ENCODE measurements at regions not wholly inside any gene's neighbourhood (a gene's known extent, or its start where the extent isn't known, plus 50 kb on each side); places are given as distances from the start of the nearest gene placed in this dataset.

DNA sequence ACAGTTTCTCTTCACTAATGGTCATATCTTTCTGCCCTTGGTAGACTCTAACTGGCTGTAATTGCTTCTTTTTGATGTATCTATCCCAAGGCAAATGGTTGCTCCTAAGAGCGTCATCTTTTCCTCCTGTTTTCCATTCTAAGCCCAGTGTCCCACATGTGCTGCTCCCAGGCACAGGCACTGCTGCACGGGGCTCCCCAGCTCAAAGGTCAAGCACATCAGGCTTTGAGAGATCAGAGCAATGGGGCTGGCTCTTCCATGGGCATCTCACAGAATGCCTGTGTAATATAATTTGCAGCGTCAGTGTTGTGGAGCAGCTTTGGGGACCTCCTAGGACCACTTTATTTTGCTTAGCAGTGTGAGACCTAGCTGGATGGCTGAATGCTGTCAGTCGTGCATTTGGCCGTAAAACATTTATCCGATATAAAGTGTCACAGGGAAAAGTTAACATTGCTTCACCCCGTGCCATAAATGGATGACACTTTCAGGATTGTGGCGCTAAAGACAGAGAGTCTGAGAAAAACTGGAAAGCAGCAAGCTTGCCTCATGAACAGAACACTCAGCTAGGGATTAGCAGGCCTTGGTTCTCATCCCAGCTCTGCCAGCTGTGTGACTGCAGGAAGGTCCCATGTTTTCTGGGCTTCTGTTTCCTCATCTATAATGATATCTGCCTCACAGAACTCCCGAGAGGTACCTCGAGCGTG, 277.5 kb upstream of the TBL1XR1 start:
- in situ Hi-C loops (cut with MboI; ENCODE audit: low pct_unique_long_range_greater_than_20kb, low sequenced_read_pairs, unreplicated experiment) = no loop called here
- TF ChIP-seq, protein P1, sequence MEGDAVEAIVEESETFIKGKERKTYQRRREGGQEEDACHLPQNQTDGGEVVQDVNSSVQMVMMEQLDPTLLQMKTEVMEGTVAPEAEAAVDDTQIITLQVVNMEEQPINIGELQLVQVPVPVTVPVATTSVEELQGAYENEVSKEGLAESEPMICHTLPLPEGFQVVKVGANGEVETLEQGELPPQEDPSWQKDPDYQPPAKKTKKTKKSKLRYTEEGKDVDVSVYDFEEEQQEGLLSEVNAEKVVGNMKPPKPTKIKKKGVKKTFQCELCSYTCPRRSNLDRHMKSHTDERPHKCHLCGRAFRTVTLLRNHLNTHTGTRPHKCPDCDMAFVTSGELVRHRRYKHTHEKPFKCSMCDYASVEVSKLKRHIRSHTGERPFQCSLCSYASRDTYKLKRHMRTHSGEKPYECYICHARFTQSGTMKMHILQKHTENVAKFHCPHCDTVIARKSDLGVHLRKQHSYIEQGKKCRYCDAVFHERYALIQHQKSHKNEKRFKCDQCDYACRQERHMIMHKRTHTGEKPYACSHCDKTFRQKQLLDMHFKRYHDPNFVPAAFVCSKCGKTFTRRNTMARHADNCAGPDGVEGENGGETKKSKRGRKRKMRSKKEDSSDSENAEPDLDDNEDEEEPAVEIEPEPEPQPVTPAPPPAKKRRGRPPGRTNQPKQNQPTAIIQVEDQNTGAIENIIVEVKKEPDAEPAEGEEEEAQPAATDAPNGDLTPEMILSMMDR (IDR thresholded peaks at IDR 0.05; ENCODE audit: extremely low read depth, insufficient read depth, missing control alignments) = no peak
- no peak for DNase-seq (ENCODE audit: low spot score)

DNA sequence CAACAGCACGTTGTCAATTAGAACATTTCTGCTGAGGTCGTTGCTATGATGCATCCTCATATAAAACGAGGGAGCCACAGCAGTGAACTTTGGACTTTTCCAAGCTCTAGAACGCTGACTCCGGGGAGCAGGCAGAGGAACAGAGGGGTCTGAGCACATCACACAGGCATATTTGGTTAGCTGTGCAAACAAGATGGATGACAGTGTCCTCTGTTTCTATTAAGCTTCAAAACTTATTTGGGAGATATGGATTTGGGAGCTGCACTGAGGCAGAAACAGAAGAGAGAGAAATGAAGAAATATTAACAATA, 278.0 kb upstream of the TBL1XR1 start:
- DNase-seq (ENCODE audit: low spot score) = no peak
- TF ChIP-seq, protein P1 (IDR thresholded peaks at IDR 0.05; ENCODE audit: extremely low read depth, insufficient read depth, missing control alignments) = no peak

DNA sequence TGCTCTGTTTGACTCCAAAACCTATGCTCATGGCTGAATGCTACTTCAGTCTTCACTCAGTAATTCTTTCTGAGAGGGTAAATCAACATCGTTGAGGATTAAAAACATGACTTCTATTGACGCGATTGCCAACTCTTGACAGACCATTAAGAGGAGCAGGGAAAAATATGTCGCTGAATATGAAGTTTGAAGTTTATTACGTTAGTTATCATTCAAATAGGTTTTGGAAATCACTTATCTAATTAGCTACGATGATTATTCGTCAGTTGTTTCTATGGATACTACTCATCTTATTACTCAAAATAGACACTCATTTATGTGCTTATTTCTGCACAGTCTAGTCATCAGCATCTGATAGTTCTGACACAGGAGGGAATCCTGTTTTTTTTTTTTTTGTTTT, 279.2 kb upstream of the TBL1XR1 start:
- no peak for DNase-seq (ENCODE audit: low spot score)
- TF ChIP-seq, protein P1 (IDR thresholded peaks at IDR 0.05; ENCODE audit: extremely low read depth, insufficient read depth, missing control alignments) = no peak
- in situ Hi-C loops (cut with MboI; ENCODE audit: low pct_unique_long_range_greater_than_20kb, low sequenced_read_pairs, unreplicated experiment) = no loop called here

More for the DNA sequence above, 278.0 kb upstream of the TBL1XR1 start:
- in situ Hi-C loops (cut with MboI; ENCODE audit: low pct_unique_long_range_greater_than_20kb, low sequenced_read_pairs, unreplicated experiment) = no loop called here

DNA sequence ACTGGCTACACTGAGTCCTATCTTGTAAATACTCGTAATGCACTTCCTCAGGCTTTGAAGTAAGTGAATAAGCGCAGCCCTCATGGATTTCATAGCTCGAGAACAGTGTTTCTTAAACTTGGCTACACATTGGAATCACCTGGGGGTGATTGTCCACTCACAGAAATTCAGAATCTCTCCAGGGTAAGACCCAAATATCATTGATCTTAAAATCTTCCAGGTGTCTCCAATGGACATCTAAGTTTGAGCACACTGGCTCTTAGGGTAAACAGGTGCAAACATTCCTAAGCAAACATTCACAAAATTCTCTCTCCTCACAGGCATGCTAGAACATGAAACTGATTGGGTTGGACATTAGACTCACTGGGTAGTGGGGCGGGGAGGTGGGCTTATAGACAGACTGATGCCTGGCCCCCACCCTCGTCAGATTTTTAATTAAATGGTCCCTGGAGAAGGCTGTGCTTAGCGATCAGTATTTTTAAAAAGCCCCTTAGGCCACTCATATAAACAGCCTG, 279.7 kb upstream of the TBL1XR1 start:
- in situ Hi-C loops (cut with MboI; ENCODE audit: low pct_unique_long_range_greater_than_20kb, low sequenced_read_pairs, unreplicated experiment) = no loop called here
- DNase-seq (ENCODE audit: low spot score) = no peak
- TF ChIP-seq, protein P1 (IDR thresholded peaks at IDR 0.05; ENCODE audit: extremely low read depth, insufficient read depth, missing control alignments) = no peak

DNA sequence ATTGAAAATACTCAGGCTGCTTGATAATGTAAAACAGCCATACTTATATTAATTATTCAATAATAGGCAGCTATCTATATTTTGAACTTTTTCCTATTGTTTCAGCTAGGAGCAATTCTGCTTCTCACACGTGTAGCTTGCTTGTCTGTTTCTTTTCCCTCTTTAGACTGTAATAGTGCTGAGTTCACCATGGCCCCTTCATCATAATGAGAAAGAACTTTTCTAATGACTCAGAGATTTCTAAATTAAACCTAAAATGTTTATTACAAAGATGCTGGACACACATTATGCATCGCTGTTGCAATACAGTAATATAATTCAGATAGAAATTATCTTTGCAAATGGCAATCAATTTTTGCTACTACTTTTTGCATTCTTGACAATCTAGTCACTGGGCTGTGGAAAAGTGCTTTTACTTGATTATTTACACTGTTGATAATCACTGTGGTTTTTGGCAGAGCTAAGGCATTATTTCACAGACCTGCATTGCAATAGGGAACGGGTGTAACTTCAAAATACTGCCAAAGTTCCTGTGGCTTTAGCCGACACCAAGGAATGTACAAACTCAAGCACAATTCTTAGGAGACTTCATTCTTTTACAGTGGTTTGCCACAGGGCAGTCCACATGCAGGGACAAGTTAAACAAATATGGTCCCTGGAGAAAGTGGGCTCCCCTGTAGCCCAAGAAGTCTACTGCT, 281.0 kb upstream of the TBL1XR1 start:
- in situ Hi-C loops (cut with MboI; ENCODE audit: low pct_unique_long_range_greater_than_20kb, low sequenced_read_pairs, unreplicated experiment) = no loop called here
- no peak for DNase-seq (ENCODE audit: low spot score)
- TF ChIP-seq, protein P1 (IDR thresholded peaks at IDR 0.05; ENCODE audit: extremely low read depth, insufficient read depth, missing control alignments) = no peak

DNA sequence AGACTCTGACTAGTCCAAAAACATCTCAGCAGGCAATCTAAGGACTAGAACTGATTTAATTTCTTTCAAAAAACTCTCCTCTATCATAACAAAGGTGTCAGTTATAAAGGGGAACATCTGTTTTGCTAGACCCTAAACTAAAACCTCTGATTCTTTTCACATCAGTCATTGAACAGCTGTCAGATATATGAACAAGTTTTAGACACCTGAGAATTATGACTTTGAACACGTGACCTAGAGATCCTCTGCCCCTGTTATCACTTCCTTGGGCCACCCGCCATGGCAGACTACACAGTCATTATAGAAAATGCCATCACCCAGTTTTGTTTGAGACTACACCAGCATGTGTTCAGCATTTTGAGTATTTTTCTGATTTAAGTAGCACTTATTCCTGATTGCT, 282.3 kb upstream of the TBL1XR1 start:
- no peak for DNase-seq (ENCODE audit: low spot score)
- TF ChIP-seq, protein P1 (IDR thresholded peaks at IDR 0.05; ENCODE audit: extremely low read depth, insufficient read depth, missing control alignments) = no peak
- in situ Hi-C loops (cut with MboI; ENCODE audit: low pct_unique_long_range_greater_than_20kb, low sequenced_read_pairs, unreplicated experiment) = no loop called here
